Hepatocyte (in vitro differentiated cells): ENCODE measurements at regions not wholly inside any gene's neighbourhood (a gene's known extent, or its start where the extent isn't known, plus 50 kb on each side); places are given as distances from the start of the nearest gene placed in this dataset.

Source experiments
- DNase-seq: peaks from one replicate; pipeline ENCODE4 v3.0.0-alpha.2; 2016; ENCODE audit warnings: low spot score
- H2AFZ ChIP-seq: fragments of 200-600 bp; sonication (generic); 2 replicates; pipeline ENCODE4 v1.6.0; 2016; ENCODE audit warnings: antibody characterized with exemption, mild to moderate bottlenecking
- H3K27ac ChIP-seq: fragments of 200-600 bp; sonication (generic); 2 replicates; pipeline ENCODE4 v1.5.1; 2016; ENCODE audit warnings: mild to moderate bottlenecking
- H3K27me3 ChIP-seq: fragments of 200-600 bp; sonication (generic); 2 replicates; pipeline ENCODE4 v1.6.1; 2016
- H3K36me3 ChIP-seq: fragments of 200-600 bp; sonication (generic); replicated peaks from 2 replicates; pipeline ENCODE4 v1.5.1; 2016; ENCODE audit warnings: low read depth; ENCODE audit not compliant: insufficient read depth
- H3K4me1 ChIP-seq: fragments of 200-600 bp; sonication (generic); 2 replicates; pipeline ENCODE4 v1.5.1; 2016; ENCODE audit warnings: mild to moderate bottlenecking, moderate library complexity; ENCODE audit not compliant: insufficient read depth
- H3K4me2 ChIP-seq: fragments of 200-600 bp; sonication (generic); 2 replicates; pipeline ENCODE4 v1.6.0; 2016
- H3K4me3 ChIP-seq: fragments of 200-600 bp; sonication (generic); 2 replicates; pipeline ENCODE4 v1.5.1; 2016; ENCODE audit warnings: mild to moderate bottlenecking
- H3K79me2 ChIP-seq: fragments of 200-600 bp; sonication (generic); 2 replicates; pipeline ENCODE4 v1.6.0; 2017; ENCODE audit warnings: mild to moderate bottlenecking
- H3K9me2 ChIP-seq: fragments of 200-600 bp; sonication (generic); replicated peaks from 2 replicates; pipeline ENCODE4 v1.6.0; 2017; ENCODE audit warnings: mild to moderate bottlenecking; ENCODE audit not compliant: insufficient read depth
- H3K9me3 ChIP-seq: fragments of 200-600 bp; sonication (generic); 2 replicates; pipeline ENCODE4 v1.5.1; 2016; ENCODE audit warnings: low read depth, mild to moderate bottlenecking
- H4K20me1 ChIP-seq: fragments of 200-600 bp; sonication (generic); 2 replicates; pipeline ENCODE4 v1.6.0; 2016; ENCODE audit warnings: mild to moderate bottlenecking; ENCODE audit not compliant: insufficient read depth, poor library complexity, severe bottlenecking
- EZH2 ChIP-seq: fragments of 200-600 bp; sonication (generic); IDR thresholded peaks from 2 replicates; pipeline ENCODE4 v1.6.1; 2016; ENCODE audit warnings: antibody characterized with exemption, mild to moderate bottlenecking, borderline replicate concordance
- EZH2phosphoT487 ChIP-seq: fragments of 200-600 bp; sonication (generic); IDR thresholded peaks from one replicate; pipeline ENCODE4 v1.6.1; 2018; ENCODE audit warnings: antibody characterized with exemption, mild to moderate bottlenecking, low read depth, moderate library complexity; ENCODE audit not compliant: unreplicated experiment, severe bottlenecking
- WGBS: methylation state at CpG from one replicate; pipeline ENCODE4 v1.1.6; 2016; ENCODE audit warnings: low lambda C conversion rate; ENCODE audit errors: missing lambda C conversion rate; 5-methylcytosine and 5-hydroxymethylcytosine counted together
- TF ChIP-seq, protein P1 (sequence below): fragments of 200-600 bp; sonication (generic); IDR thresholded peaks from 2 replicates; pipeline ENCODE4 v1.5.1; 2016; ENCODE audit warnings: antibody characterized with exemption, mild to moderate bottlenecking; ENCODE audit not compliant: poor library complexity

DNA sequence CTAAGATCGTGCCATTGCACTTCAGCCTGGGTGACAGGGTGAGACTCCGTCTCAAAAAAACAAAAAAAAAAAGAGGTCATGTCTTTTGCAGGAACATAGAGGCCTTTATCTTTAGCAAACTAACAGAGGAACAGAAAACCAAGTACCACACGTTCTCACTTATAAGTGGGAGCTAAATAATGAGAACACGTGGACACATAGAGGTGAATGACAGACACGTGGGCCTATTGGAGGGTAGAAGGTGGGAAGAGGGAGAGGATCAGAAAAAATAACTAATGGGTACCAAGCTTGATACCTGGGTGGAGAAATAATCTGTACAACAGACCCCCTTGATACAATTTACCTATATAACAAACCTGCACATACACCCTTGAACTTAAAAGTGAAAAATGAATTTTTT, 401.4 kb upstream of the NAALADL2 start:
- no peaks in the 10 kb centered on the region for H3K9me2 ChIP-seq
- TF ChIP-seq EZH2phosphoT487 = no peak
- TF ChIP-seq, protein P1, sequence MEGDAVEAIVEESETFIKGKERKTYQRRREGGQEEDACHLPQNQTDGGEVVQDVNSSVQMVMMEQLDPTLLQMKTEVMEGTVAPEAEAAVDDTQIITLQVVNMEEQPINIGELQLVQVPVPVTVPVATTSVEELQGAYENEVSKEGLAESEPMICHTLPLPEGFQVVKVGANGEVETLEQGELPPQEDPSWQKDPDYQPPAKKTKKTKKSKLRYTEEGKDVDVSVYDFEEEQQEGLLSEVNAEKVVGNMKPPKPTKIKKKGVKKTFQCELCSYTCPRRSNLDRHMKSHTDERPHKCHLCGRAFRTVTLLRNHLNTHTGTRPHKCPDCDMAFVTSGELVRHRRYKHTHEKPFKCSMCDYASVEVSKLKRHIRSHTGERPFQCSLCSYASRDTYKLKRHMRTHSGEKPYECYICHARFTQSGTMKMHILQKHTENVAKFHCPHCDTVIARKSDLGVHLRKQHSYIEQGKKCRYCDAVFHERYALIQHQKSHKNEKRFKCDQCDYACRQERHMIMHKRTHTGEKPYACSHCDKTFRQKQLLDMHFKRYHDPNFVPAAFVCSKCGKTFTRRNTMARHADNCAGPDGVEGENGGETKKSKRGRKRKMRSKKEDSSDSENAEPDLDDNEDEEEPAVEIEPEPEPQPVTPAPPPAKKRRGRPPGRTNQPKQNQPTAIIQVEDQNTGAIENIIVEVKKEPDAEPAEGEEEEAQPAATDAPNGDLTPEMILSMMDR = no peak
- no peak for TF ChIP-seq EZH2
- no peak overlapping the region for H3K27ac ChIP-seq
- no peaks in the 10 kb centered on the region for H4K20me1 ChIP-seq
- H3K4me2 ChIP-seq = no peak overlapping the region
- no peaks in the 10 kb centered on the region for H3K36me3 ChIP-seq
- H3K9me3 ChIP-seq = peaks cover 3% of the 10 kb centered on the region
- H3K4me3 ChIP-seq = no peak overlapping the region
- no peaks in the 10 kb centered on the region for H3K79me2 ChIP-seq
- no peaks in the 10 kb centered on the region for H3K4me1 ChIP-seq
- H2AFZ ChIP-seq = no peak overlapping the region
- no peaks in the 10 kb centered on the region for H3K27me3 ChIP-seq
- 94% methylated on average over 5 of the region's 5 CpGs for WGBS
- DNase-seq = no peak

DNA sequence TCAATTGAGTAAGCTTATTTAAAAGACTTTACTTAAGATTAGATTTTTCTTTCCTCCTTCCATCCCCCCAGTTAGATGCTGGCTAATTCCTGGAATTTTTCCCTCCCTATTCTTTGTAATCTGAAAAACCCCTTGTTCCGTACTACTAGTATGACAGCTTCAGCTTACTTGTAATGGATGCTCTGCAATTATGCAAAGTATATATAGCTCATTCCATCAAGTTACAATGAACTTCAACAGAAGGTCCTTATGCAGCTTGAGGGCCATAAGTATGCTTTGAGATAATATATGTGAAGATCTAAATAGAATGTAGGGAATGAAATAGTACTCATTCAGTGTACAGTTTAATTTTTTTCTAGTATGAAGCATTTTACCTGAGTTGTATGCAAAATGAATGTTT, 398.3 kb upstream of the NAALADL2 start:
- no peak for DNase-seq
- no peaks in the 10 kb centered on the region for H3K4me1 ChIP-seq
- no peaks in the 10 kb centered on the region for H3K79me2 ChIP-seq
- H3K9me3 ChIP-seq = no peaks in the 10 kb centered on the region
- no peaks in the 10 kb centered on the region for H4K20me1 ChIP-seq
- no peak for TF ChIP-seq EZH2phosphoT487
- TF ChIP-seq, protein P1 = no peak
- TF ChIP-seq EZH2 = no peak
- H3K27me3 ChIP-seq = no peaks in the 10 kb centered on the region
- no peaks in the 10 kb centered on the region for H3K9me2 ChIP-seq
- no peak overlapping the region for H3K27ac ChIP-seq
- no peak overlapping the region for H2AFZ ChIP-seq
- no peak overlapping the region for H3K4me2 ChIP-seq
- 55% methylated on average over 1 of the region's 1 CpG for WGBS
- H3K36me3 ChIP-seq = no peaks in the 10 kb centered on the region
- no peak overlapping the region for H3K4me3 ChIP-seq

DNA sequence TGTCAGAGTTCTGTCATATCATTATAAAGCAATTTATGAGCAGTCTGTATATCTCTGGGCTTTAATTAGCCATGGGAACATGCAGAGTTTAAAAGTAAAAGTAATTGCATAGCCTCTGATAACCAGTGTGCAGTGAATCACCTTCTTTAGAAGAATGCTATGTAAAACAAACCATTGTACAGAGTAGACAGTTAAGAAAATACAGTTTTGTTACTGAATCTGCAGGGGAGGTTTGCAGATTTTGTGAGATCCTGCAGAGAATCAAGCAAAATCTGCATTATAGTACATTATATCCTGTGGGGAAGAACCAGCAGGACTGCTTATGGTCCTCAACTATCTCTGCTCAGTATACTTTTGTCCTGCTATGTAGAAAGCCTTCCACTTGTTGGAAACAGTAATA, 396.2 kb upstream of the NAALADL2 start:
- no peaks in the 10 kb centered on the region for H3K4me1 ChIP-seq
- H3K79me2 ChIP-seq = no peaks in the 10 kb centered on the region
- H3K9me2 ChIP-seq = no peaks in the 10 kb centered on the region
- no peaks in the 10 kb centered on the region for H3K27me3 ChIP-seq
- no peak for DNase-seq
- no peak overlapping the region for H3K4me3 ChIP-seq
- no peaks in the 10 kb centered on the region for H3K9me3 ChIP-seq
- no peaks in the 10 kb centered on the region for H4K20me1 ChIP-seq
- H2AFZ ChIP-seq = no peak overlapping the region
- H3K36me3 ChIP-seq = no peaks in the 10 kb centered on the region
- TF ChIP-seq, protein P1 = no peak
- no peak for TF ChIP-seq EZH2phosphoT487
- TF ChIP-seq EZH2 = no peak
- H3K27ac ChIP-seq = no peak overlapping the region
- no peak overlapping the region for H3K4me2 ChIP-seq

DNA sequence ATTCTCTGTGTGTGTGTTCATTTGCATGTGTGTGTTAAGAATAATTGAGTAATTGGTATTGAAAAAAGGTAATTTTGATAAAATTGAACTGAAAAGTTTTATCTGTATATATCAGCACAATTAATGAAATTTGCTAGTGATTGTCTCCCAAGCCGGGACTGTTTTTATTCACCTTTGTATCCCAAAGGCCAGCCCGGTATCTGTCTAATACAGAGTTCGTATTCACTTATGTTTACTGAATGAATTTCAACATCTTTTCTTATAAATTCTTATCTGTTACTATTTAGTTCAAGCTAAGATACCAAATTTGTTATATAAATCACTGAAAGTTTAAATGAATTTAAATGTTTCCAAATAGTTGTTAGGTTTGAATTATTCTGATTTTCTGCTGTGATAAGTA, 394.0 kb upstream of the NAALADL2 start:
- whole genome bisulfite sequencing = 96% methylated on average over 3 of the region's 3 CpGs

More for the DNA sequence above, 394.0 kb upstream of the NAALADL2 start:
- Histone ChIP-seq H3K27ac (no peak overlapping the region), H3K4me2 (no peak overlapping the region), H3K27me3 (no peaks in the 10 kb centered on the region), H2AFZ (no peak overlapping the region), H3K4me1 (no peaks in the 10 kb centered on the region), H3K79me2 (no peaks in the 10 kb centered on the region), H3K9me3 (no peaks in the 10 kb centered on the region), H3K36me3 (no peaks in the 10 kb centered on the region), H3K9me2 (no peaks in the 10 kb centered on the region), H4K20me1 (no peaks in the 10 kb centered on the region), H3K4me3 (no peak overlapping the region)
- TF ChIP-seq, protein P1 = no peak
- TF ChIP-seq EZH2phosphoT487 (no peak), EZH2 (no peak)
- no peak for DNase-seq
